HepG2 (cell line): ENCODE measurements at regions not wholly inside any gene's neighbourhood (a gene's known extent, or its start where the extent isn't known, plus 50 kb on each side); places are given as distances from the start of the nearest gene placed in this dataset.

Source experiments
- ATAC-seq: fragments of 200-7000 bp; cut with Tn5 transposase; 3 replicates; pipeline ENCODE4 v1.9.1; 2020; ENCODE audit warnings: mild to moderate bottlenecking, moderate library complexity
- BruUV-seq: library from RNA; stranded (reverse); fragments of 400-500 nt; replicated peaks from 2 replicates; lab custom pipeline; 2021; lab: Mats Ljungman, UMichigan
- CTCF ChIA-PET: fragments of 300-600 bp; formaldehyde crosslinking; extraction: SDS; loops from one replicate; lab custom pipeline; 2021; ENCODE audit warnings: low total read pairs, inconsistent platforms, low intra/inter-chr PET ratio; lab: Yijun Ruan, JAX
- POLR2A ChIA-PET: fragments of 350-600 bp; sonication (Branson Sonifier 250); formaldehyde crosslinking; loops from one replicate; lab custom pipeline; 2020; ENCODE audit warnings: antibody characterized with exemption, inconsistent platforms; lab: Yijun Ruan, JAX
- DNase-seq: peaks from one replicate; pipeline ENCODE4 v3.0.0-alpha.2; 2015; ENCODE audit warnings: low spot score
- FAIRE-seq: peaks from 3 replicates; lab custom pipeline; 2011; peaks lifted over from hg19 to GRCh38; lab: Jason Lieb, UNC
- H2AFZ ChIP-seq: one replicate; pipeline ENCODE4 v1.6.1; 2011; ENCODE audit warnings: low read length, inconsistent platforms
- H3K27ac ChIP-seq: fragments of 300-600 bp; 3 replicates; pipeline ENCODE4 v1.8.0; 2011; ENCODE audit warnings: mixed run types, mild to moderate bottlenecking, mixed read lengths, low read length, inconsistent platforms; ENCODE audit not compliant: insufficient read depth; ENCODE audit errors: extremely low read length
- H3K27me3 ChIP-seq, 2 experiments: fragments of 200-600 bp in 1 of 2; 2 replicates in 1 of 2; 3 replicates in 1 of 2; pipeline versions ENCODE4 v1.6.0 to v1.8.0; 2011; ENCODE audit warnings: low read length in 2 of 2, mild to moderate bottlenecking in 2 of 2, moderate library complexity in 2 of 2, inconsistent platforms in 1 of 2; ENCODE audit not compliant: insufficient read depth in 2 of 2, control insufficient read depth in 1 of 2
- H3K36me3 ChIP-seq, 2 experiments: fragments of 200-600 bp in 1 of 2; replicated peaks in 1 of 2; 2 replicates in 1 of 2; 3 replicates in 1 of 2; pipeline versions ENCODE4 v1.5.1 to v1.8.0; 2011; ENCODE audit warnings: low read length in 2 of 2, inconsistent platforms in 1 of 2; ENCODE audit not compliant: insufficient read depth in 2 of 2, control insufficient read depth in 1 of 2
- H3K4me1 ChIP-seq: 2 replicates; pipeline ENCODE4 v1.5.1; 2012; ENCODE audit warnings: low read length, inconsistent platforms; ENCODE audit not compliant: insufficient read depth
- H3K4me2 ChIP-seq: 2 replicates; pipeline ENCODE4 v1.6.0; 2011; ENCODE audit warnings: low read depth, low read length, inconsistent platforms
- H3K4me3 ChIP-seq, 3 experiments: fragments of 200-600 bp in 1 of 3; sonication (generic), shearing (Covaris generic) in 1 of 3; replicated peaks in 1 of 3; 2 replicates each; pipeline ENCODE4 v1.5.1; 2011 to 2016; ENCODE audit warnings: low read length in 3 of 3, inconsistent platforms in 2 of 3, low read depth in 2 of 3, mild to moderate bottlenecking in 2 of 3, control low read depth in 1 of 3, mixed read lengths in 1 of 3; ENCODE audit not compliant: insufficient read depth in 1 of 3
- H3K79me2 ChIP-seq: one replicate; pipeline ENCODE4 v1.6.1; 2011; ENCODE audit warnings: low read length, inconsistent platforms; ENCODE audit not compliant: insufficient read depth
- H3K9ac ChIP-seq: 2 replicates; pipeline ENCODE4 v1.6.0; 2011; ENCODE audit warnings: mild to moderate bottlenecking, low read depth, low read length, inconsistent platforms; ENCODE audit not compliant: insufficient read depth
- H3K9me3 ChIP-seq: 2 replicates; pipeline ENCODE4 v1.5.1; 2012; ENCODE audit warnings: mild to moderate bottlenecking, low read length
- H4K20me1 ChIP-seq: 2 replicates; pipeline ENCODE4 v1.6.0; 2011; ENCODE audit warnings: inconsistent platforms, mild to moderate bottlenecking, low read length, moderate library complexity; ENCODE audit not compliant: insufficient read depth
- CBX5 ChIP-seq: sonication (generic); formaldehyde crosslinking; IDR thresholded peaks from 2 replicates; pipeline ENCODE4 v1.4.0; 2020; ENCODE audit warnings: missing genetic modification reagents, borderline replicate concordance
- KAT7 ChIP-seq: IDR thresholded peaks from 2 replicates; pipeline ENCODE4 v1.6.1; 2018; ENCODE audit warnings: borderline replicate concordance, missing compliant biosample characterization
- MEIS2 ChIP-seq: sonication (generic); formaldehyde crosslinking; IDR thresholded peaks from 2 replicates; pipeline ENCODE4 v1.9.0; 2021; ENCODE audit warnings: mild to moderate bottlenecking, missing genetic modification reagents
- MIER3 ChIP-seq: IDR thresholded peaks from 2 replicates; pipeline ENCODE4 v1.6.1; 2016; ENCODE audit warnings: missing compliant biosample characterization, borderline replicate concordance
- NFKBIZ ChIP-seq: IDR thresholded peaks from 2 replicates; pipeline ENCODE4 v1.6.1; 2018; ENCODE audit warnings: missing genetic modification reagents, missing compliant biosample characterization
- NR0B2 ChIP-seq: sonication (generic); formaldehyde crosslinking; IDR thresholded peaks from 2 replicates; pipeline ENCODE4 v1.4.0; 2020; ENCODE audit warnings: mild to moderate bottlenecking, missing genetic modification reagents
- PRDM4 ChIP-seq: sonication (generic); formaldehyde crosslinking; IDR thresholded peaks from 2 replicates; pipeline ENCODE4 v1.9.0; 2021; ENCODE audit warnings: missing genetic modification reagents, borderline replicate concordance
- SIN3A ChIP-seq: IDR thresholded peaks from 2 replicates; pipeline ENCODE4 v1.6.1; 2011; ENCODE audit warnings: low read depth, mild to moderate bottlenecking, control low read depth, low read length, borderline replicate concordance
- ZBED4 ChIP-seq: sonication (generic); formaldehyde crosslinking; IDR thresholded peaks from 2 replicates; pipeline ENCODE4 v1.4.0; 2020; ENCODE audit warnings: missing genetic modification reagents, borderline replicate concordance
- ZNF230 ChIP-seq: sonication (generic); formaldehyde crosslinking; IDR thresholded peaks from 2 replicates; pipeline ENCODE4 v1.4.0; 2020; ENCODE audit warnings: mild to moderate bottlenecking, missing genetic modification reagents
- ZNF251 ChIP-seq: sonication (generic); formaldehyde crosslinking; IDR thresholded peaks from 2 replicates; pipeline ENCODE4 v1.9.0; 2021; ENCODE audit warnings: mild to moderate bottlenecking, missing genetic modification reagents
- ZNF430 ChIP-seq: sonication (generic); formaldehyde crosslinking; IDR thresholded peaks from 2 replicates; pipeline ENCODE4 v1.9.0; 2021; ENCODE audit warnings: mild to moderate bottlenecking, missing genetic modification reagents
- ZNF484 ChIP-seq: sonication (generic); formaldehyde crosslinking; IDR thresholded peaks from 2 replicates; pipeline ENCODE4 v1.5.1; 2020; ENCODE audit warnings: mild to moderate bottlenecking, low read depth, missing genetic modification reagents, borderline replicate concordance
- ZNF574 ChIP-seq: sonication (generic); formaldehyde crosslinking; IDR thresholded peaks from 2 replicates; pipeline ENCODE4 v1.4.0; 2020; ENCODE audit warnings: missing genetic modification reagents
- in situ Hi-C: cut with HindIII; loops from 2 replicates; pipeline ENCODE4 v1.10.0; 2017; ENCODE audit warnings: low pct_unique_long_range_greater_than_20kb; ENCODE audit not compliant: extremely low pct_ligation_motif_present
- intact Hi-C: fragments of 100-400 bp; cut with micrococcal nuclease; formaldehyde crosslinking; loops from one replicate; pipeline ENCODE4 v1.10.0; 2022; ENCODE audit not compliant: unreplicated experiment

DNA sequence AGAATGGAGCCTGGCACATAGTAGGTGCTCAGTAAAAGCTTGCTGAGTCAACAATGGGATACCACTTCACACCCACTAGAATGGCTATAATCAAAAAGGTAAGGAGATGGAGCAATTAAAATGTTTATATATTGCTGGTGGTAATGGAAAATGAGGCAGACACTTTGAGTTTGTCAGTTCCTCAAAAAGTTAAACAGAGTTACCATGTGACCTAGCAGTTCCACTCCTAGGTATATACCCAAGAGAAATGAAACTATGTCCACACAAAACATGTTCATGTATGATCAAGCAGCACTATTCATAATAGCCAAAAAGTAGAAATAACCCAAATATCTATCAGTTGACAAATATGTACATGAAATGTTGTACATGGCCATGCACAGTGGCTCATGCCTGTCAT lies 74.8 kb upstream of the ECE1 start:
- in situ Hi-C loops (loop anchor here (5.0 kb wide), 3 partner anchors 58 to 133 kb away; no protein-coding TSS in a partner anchor), intact Hi-C loops (no loop called here)
- no peaks in the 10 kb centered on the region; a peak in 1 of 5 replicates for H3K27me3 ChIP-seq
- no peak for ATAC-seq
- no peak overlapping the region for H3K4me2 ChIP-seq
- 0 out of 2 replicates have a peak, but pooled peaks cover 6% of the 10 kb centered on the region for H3K4me1 ChIP-seq
- no peak overlapping the region for H3K27ac ChIP-seq
- H3K4me3 ChIP-seq = no peak overlapping the region
- H3K9me3 ChIP-seq = no peaks in the 10 kb centered on the region
- ChIA-PET POLR2A (no interaction called here), CTCF (interaction anchor here (1.2 kb wide), 1 partner anchor 62 kb away, joined by 3 read pairs; no protein-coding TSS in a partner anchor)
- no peak overlapping the region for H2AFZ ChIP-seq
- H3K79me2 ChIP-seq = no peaks in the 10 kb centered on the region
- no peak overlapping the region for H3K9ac ChIP-seq
- BruUV-seq = no TSS peak
- DNase-seq = no peak
- H4K20me1 ChIP-seq = no peaks in the 10 kb centered on the region
- no peak for FAIRE-seq
- no peaks in the 10 kb centered on the region for H3K36me3 ChIP-seq
- TF ChIP-seq KAT7 (CRISPR knock-in tag) (no peak), ZNF484 (CRISPR knock-in tag) (no peak), ZBED4 (CRISPR knock-in tag) (no peak), ZNF574 (CRISPR knock-in tag) (no peak), SIN3A (no peak), CBX5 (no peak), ZNF430 (no peak), MIER3 (CRISPR knock-in tag) (no peak), ZNF230 (no peak), NFKBIZ (CRISPR knock-in tag) (no peak), ZNF251 (CRISPR knock-in tag) (no peak), NR0B2 (no peak), MEIS2 (CRISPR knock-in tag) (no peak), PRDM4 (CRISPR knock-in tag) (no peak)
